Cortex of kidney (tissue), 1 donor: ENCODE measurements at regions not wholly inside any gene's neighbourhood (a gene's known extent, or its start where the extent isn't known, plus 50 kb on each side); places are given as distances from the start of the nearest gene placed in this dataset.
"Not testable (repeated sequence)": the region's sequence is repeated elsewhere in the genome, so short reads cannot be mapped to it uniquely, and the experiment has no call there.

Experiments used
- DNase-seq: peaks from one replicate; lab custom pipeline; 2025; lab: John Stamatoyannopoulos, UW

- not testable (repeated sequence) for DNase-seq
These were observed 530.1 kb downstream of the SLC6A15 start for GRCh38 chr12:84382486-84382885.

- DNase-seq: no peak
These were observed 536.3 kb downstream of the SLC6A15 start for GRCh38 chr12:84376320-84376719.

DNA sequence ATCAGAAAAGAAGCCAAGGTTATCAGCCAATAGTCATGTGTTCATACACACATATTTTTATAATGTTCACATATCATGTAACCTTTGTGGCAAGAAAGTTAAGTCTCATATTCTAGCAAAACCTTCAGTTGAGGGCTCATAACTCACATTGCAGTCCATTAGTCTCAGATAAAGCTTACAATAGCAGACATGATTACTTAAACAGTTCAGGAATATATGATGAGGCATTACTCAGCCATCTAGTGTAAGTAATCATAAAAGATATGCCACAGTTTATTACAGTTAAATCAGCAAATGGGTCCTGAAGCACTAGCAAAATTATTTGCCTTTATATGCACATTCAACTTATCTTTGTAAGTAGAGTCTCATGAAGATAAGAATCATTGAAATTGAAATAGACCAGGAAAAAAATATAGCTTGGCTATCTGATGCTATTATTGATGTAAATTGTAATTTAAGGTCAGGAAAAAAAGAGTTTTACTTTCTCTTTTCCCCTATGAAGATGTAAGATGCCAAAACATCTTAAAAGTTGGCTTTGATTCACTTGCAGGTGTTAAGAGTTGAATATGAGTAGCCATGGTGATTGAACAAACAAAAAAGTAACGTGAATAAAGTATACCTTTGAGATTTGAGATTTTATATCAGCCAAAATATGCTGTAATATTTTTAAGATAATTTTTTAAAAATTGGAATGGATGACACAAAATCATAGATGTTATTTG is 537.0 kb downstream of the SLC6A15 start:
- DNase-seq: no peak

- DNase-seq: no peak
These were observed 550.1 kb downstream of the SLC6A15 start for GRCh38 chr12:84362552-84362897.

GRCh38 chr12:84361651-84362551 is 550.7 kb downstream of the SLC6A15 start:
- no peak for DNase-seq

DNA sequence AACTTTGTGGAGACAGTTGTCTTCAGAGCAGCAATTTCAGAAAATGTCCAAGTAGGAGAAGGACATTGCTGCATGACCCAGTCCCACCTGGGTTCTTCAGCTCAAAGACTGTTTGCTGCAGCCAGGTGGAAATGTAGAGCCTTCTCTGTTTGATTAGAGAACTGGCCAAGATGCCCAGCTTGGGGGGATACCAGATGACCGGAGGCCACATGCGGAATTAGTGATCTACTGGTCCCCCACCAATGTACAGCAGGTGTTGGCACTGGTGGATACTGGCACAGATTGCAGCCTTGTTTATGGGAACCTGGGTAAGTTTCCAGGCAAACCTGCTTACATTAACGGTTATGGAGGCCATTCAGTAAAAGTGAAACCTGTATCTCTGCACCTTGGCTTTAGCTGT is 555.3 kb downstream of the SLC6A15 start:
- no peak for DNase-seq

GRCh38 chr12:84356224-84356623 is 556.4 kb downstream of the SLC6A15 start:
- no peak for DNase-seq

- DNase-seq: no peak
These were observed 557.0 kb downstream of the SLC6A15 start for GRCh38 chr12:84355561-84355960.

DNA sequence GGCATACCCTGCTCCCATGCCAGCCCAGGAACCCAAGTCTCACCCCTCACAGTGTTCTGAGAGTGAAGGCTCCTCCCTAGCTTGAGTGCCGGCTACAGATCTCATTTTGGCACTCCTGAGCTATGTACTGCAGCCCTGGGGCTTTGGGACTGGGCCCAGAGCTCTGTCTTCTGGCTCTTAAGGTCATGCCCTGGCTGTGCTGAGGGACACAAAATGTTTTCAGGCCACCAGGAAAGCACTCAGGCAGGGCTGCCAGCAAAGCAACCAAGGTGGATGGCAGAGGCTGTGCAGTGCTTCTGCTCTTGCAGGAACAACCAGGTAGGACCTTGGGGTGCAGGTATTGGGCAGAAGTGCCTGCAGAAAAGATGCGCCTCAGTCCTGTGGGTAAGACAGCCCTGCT is 564.0 kb downstream of the SLC6A15 start:
- no peak for DNase-seq

- DNase-seq: no peak
These were observed 571.0 kb downstream of the SLC6A15 start for GRCh38 chr12:84341467-84342193.

DNA sequence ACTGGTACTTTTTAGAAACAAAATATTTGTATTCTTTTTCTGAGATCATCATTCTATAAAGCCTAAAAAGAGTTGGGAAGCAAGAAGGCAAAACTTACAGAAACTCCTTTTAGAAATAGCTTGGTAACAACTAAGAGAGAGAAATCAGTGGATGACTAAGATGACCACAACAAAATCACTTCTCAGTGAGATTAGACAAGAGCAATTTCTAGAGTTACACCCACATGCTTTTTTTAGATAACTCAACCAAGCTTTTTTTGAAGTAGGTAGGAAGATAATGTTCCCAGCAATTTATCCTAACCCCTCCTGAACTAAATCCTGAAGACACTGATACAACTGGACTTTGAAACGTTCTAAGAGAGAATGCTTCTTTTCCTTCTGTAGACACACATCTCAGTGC is 576.4 kb downstream of the SLC6A15 start:
- no peak for DNase-seq

GRCh38 chr12:84329938-84330337 is 582.7 kb downstream of the SLC6A15 start:
- no peak for DNase-seq

DNA sequence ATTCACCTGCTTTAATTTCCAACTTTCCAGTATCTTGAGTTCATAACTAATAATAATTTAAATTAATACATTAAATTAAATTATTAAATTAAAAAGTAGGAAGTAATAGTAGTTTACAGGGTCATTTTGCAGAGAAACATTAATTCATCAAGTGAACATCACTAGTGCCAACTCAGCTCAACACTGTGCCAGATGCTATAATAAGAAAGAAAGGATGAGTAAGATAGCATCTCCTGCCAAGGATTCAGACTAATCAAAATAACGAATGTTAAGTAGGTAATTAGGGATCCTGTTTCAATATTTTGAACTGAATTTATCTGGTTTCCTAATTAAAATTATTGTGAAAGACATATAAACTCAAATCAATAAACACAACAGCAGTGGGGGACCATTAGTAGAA is 596.7 kb downstream of the SLC6A15 start:
- no peak for DNase-seq

- DNase-seq: no peak
These were observed 599.3 kb downstream of the SLC6A15 start for GRCh38 chr12:84313323-84313675.

- DNase-seq: no peak
These were observed 604.4 kb downstream of the SLC6A15 start for GRCh38 chr12:84308211-84308610.

DNA sequence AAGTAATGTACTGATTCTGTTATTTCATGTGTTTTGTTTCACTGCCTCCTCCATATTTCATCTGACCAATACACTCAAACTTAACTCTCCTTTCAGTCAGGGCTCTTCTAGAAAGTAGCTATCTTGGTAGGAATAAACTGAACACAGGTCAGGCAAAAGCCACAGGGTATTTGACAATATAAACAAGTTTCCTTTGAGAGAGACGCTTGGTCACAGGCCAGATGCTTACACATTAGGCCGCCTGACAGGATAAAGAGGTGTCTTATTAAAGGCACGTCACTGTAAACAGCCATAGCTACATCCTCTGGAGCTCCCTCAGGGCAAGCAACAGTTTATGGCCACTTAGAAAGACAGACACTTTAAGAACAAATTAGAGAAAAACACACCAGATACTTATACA is 607.5 kb downstream of the SLC6A15 start:
- DNase-seq: no peak

DNA sequence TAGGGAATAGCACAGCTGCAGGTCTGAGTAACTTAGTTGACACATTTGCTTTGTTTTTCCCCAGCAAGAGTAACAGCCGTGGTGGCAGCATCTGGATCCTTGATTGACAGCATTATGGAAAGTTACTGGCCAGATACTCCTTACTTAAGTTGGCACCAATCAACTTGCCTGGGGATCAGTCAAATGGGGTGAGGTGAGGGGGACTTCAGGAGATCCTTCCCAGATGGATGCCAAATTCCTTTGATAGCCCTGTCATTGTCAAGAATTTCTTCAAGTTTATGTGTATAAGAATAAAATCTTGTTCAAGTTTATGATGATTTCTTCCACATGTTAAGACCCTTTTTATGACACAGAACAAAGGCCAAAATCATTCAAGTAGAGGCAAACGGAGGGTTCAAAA is 618.4 kb downstream of the SLC6A15 start:
- no peak for DNase-seq

DNA sequence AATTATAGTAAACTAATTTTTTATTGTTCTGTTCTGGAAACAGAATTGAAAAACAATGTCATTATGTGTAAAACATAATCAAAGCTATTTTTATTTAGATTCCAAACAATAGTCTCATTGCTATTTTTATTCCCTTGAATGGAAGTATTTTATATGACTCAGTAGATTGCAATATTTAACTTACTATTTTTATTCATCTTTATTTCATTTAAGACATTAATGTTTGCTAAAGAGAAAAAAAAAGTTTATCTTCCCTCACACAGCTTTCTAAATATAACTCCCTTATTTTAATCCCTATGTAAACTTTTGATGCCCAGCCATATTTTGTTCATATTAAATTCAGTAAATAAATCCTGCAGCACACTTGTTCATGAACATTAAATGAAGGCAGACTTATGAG is 622.4 kb downstream of the SLC6A15 start:
- no peak for DNase-seq

GRCh38 chr12:84277986-84278385 is 634.6 kb downstream of the SLC6A15 start:
- no peak for DNase-seq

- DNase-seq: no peak
These were observed 636.4 kb downstream of the SLC6A15 start for GRCh38 chr12:84276215-84276614.

- no peak for DNase-seq
These were observed 640.3 kb downstream of the SLC6A15 start for GRCh38 chr12:84272324-84272723.

DNA sequence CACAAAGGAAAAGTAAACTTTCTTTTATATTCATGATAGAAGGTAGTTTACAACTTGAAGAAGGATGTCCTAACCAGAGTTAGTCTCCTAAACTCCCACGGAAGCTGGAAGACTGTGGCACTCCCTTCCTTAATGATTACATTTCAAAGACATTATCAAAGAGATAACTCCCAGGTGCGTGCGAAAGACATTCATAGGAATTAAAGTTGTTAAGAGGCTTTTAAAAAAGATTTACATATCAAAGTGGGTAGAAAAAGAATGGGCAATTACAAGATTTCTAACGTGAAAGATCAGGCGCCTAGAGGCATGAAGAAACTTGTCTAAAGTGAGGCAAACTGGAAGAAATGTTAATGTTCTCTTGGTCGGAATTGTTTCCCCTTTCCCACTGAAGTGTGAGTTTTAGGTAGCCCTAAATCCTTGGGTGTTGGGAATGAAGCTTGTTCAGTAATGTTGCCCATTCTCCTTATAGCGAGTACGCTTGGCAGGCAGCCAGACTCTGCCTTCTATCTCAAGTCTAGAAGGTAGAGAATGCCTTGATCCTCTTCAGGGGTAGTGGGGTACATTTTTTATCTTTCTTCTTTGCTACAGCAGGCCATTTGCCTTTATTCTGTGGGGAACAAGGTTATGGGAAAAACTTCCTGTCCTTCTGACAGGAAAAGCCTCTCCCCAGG is 642.0 kb downstream of the SLC6A15 start:
- DNase-seq: no peak
